ENCODE measurements at regions not wholly inside any gene's neighbourhood (a gene's known extent, or its start where the extent isn't known, plus 50 kb on each side); places are given as distances from the start of the nearest gene placed in this dataset.
"Not testable (repeated sequence)": the region's sequence is repeated elsewhere in the genome, so short reads cannot be mapped to it uniquely, and the experiment has no call there.

- H3K9me3 ChIP-seq (ENCODE audit: low read length); H3K27me3 ChIP-seq (ENCODE audit: control insufficient read depth in 1 of 2, insufficient read depth in 2 of 2, low read length in 2 of 2); H3K4me2 ChIP-seq (ENCODE audit: low read depth, low read length); in situ Hi-C loops (cut with HindIII; ENCODE audit: extremely low pct_ligation_motif_present, low pct_unique_long_range_greater_than_20kb); CTCF ChIA-PET (ENCODE audit: low intra/inter-chr PET ratio, low total read pairs); H3K9ac ChIP-seq (ENCODE audit: insufficient read depth, low read depth, low read length); FAIRE-seq; H4K20me1 ChIP-seq (ENCODE audit: insufficient read depth, low read length); DNase-seq (ENCODE audit: low spot score); intact Hi-C loops (cut with micrococcal nuclease; ENCODE audit: unreplicated experiment); POLR2A ChIA-PET; H3K4me1 ChIP-seq (ENCODE audit: insufficient read depth, low read length); H2AFZ ChIP-seq (ENCODE audit: low read length); BruUV-seq (replicated peaks); H3K79me2 ChIP-seq (ENCODE audit: insufficient read depth, low read length); H3K36me3 ChIP-seq (replicated peaks in 1 of 2; ENCODE audit: control insufficient read depth in 1 of 2, insufficient read depth in 2 of 2, low read length in 2 of 2); H3K27ac ChIP-seq (ENCODE audit: extremely low read length, insufficient read depth, low read length); ATAC-seq; H3K4me3 ChIP-seq (replicated peaks in 1 of 3; ENCODE audit: insufficient read depth in 1 of 3, low read depth in 2 of 3, low read length in 3 of 3): not testable (repeated sequence)
- 78% methylated on average over 21 of the region's 35 CpGs for WGBS (ENCODE audit: low lambda C conversion rate)
Measured at GRCh38 chr14:105769061-105769730, 242.8 kb downstream of the TMEM121 start.

DNA sequence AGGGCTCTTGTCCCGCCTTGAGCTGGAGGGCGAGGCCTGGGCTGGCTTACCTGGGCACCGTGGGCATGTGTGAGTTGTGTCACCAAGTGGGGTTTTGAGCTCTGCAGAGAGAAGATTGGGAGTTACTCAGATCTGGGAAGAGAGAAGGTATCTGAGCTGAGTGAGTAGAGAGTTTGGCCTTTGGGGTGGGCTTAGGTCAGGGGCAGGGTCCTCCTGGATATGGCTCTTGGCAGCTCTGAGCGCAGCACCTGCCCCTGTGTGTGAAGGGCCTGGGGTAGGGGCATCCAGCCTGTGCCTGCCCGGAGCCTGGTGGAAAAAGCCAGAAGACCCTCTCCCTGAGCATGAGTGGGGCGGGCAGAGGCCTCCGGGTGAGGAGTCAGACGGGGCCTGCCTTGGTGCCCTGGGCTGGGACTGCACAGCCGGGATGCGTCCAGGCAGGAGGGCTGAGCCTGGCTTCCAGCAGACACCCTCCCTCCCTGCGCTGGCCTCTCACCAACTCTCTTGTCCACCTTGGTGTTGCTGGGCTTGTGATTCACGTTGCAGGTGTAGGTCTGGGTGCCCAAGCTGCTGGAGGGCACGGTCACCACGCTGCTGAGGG lies 244.3 kb downstream of the TMEM121 start:
- H2AFZ ChIP-seq (ENCODE audit: low read length); H4K20me1 ChIP-seq (ENCODE audit: insufficient read depth, low read length); H3K4me3 ChIP-seq (replicated peaks in 1 of 3; ENCODE audit: insufficient read depth in 1 of 3, low read depth in 2 of 3, low read length in 3 of 3); POLR2A ChIA-PET; H3K27me3 ChIP-seq (ENCODE audit: control insufficient read depth in 1 of 2, insufficient read depth in 2 of 2, low read length in 2 of 2); H3K9me3 ChIP-seq (ENCODE audit: low read length); intact Hi-C loops (cut with micrococcal nuclease; ENCODE audit: unreplicated experiment); H3K4me1 ChIP-seq (ENCODE audit: insufficient read depth, low read length); DNase-seq (ENCODE audit: low spot score); ATAC-seq; H3K4me2 ChIP-seq (ENCODE audit: low read depth, low read length); H3K36me3 ChIP-seq (replicated peaks in 1 of 2; ENCODE audit: control insufficient read depth in 1 of 2, insufficient read depth in 2 of 2, low read length in 2 of 2); in situ Hi-C loops (cut with HindIII; ENCODE audit: extremely low pct_ligation_motif_present, low pct_unique_long_range_greater_than_20kb); BruUV-seq (replicated peaks); H3K79me2 ChIP-seq (ENCODE audit: insufficient read depth, low read length); FAIRE-seq; H3K27ac ChIP-seq (ENCODE audit: extremely low read length, insufficient read depth, low read length); CTCF ChIA-PET (ENCODE audit: low intra/inter-chr PET ratio, low total read pairs); H3K9ac ChIP-seq (ENCODE audit: insufficient read depth, low read depth, low read length): not testable (repeated sequence)
- 31% methylated on average over 5 of the region's 14 CpGs for WGBS (ENCODE audit: low lambda C conversion rate)

DNA sequence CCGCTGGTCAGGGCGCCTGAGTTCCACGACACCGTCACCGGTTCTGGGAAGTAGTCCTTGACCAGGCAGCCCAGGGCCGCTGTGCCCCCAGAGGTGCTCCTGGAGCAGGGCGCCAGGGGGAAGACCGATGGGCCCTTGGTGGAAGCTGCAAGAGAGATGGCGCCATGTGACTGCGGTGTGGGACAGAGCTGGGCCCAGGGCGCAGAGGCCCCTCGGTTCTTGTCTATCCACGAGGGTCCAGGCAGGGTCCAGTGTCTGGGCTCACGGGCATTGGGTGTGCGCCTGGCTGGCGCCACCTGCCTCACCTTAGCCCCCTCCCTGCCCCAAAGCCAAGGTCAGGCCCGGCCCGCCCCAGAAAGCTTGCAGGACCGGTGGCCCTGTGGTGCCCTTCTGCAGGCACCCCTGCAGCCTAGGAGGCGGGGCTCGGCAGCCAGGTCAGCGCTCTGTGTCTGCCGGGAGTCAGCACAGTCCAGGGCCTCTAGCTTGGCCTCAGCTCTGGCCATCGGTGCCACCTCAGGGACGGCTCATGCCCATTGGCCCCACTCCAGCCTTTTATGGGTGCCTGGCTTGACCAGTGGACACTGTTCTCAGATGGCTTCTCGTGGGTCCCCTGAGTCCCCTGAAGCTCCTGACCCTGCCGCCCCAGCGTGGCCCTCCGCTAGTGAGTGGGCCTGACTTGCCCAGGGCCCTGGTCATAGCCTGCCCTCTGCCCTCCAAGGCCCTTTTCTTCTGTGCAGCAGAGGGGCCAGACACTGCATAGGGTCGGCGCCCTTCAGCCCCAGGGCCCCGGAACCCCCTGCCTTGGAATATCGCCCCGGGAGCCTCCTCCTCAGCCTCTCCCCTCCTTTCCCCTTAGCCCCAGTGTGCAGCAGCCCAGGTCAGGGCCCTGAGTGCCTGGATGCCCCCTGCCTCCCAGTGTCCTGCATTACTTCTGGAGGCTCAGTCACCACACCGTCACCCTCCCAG lies 245.2 kb downstream of the TMEM121 start:
- H3K27me3 ChIP-seq (ENCODE audit: control insufficient read depth in 1 of 2, insufficient read depth in 2 of 2, low read length in 2 of 2); POLR2A ChIA-PET; H2AFZ ChIP-seq (ENCODE audit: low read length); intact Hi-C loops (cut with micrococcal nuclease; ENCODE audit: unreplicated experiment); H3K9me3 ChIP-seq (ENCODE audit: low read length); H3K36me3 ChIP-seq (replicated peaks in 1 of 2; ENCODE audit: control insufficient read depth in 1 of 2, insufficient read depth in 2 of 2, low read length in 2 of 2); CTCF ChIA-PET (ENCODE audit: low intra/inter-chr PET ratio, low total read pairs); in situ Hi-C loops (cut with HindIII; ENCODE audit: extremely low pct_ligation_motif_present, low pct_unique_long_range_greater_than_20kb); H3K4me3 ChIP-seq (replicated peaks in 1 of 3; ENCODE audit: insufficient read depth in 1 of 3, low read depth in 2 of 3, low read length in 3 of 3); H4K20me1 ChIP-seq (ENCODE audit: insufficient read depth, low read length); H3K9ac ChIP-seq (ENCODE audit: insufficient read depth, low read depth, low read length); DNase-seq (ENCODE audit: low spot score); H3K4me2 ChIP-seq (ENCODE audit: low read depth, low read length); BruUV-seq (replicated peaks); H3K4me1 ChIP-seq (ENCODE audit: insufficient read depth, low read length); FAIRE-seq; ATAC-seq; H3K79me2 ChIP-seq (ENCODE audit: insufficient read depth, low read length); H3K27ac ChIP-seq (ENCODE audit: extremely low read length, insufficient read depth, low read length): not testable (repeated sequence)
- WGBS (ENCODE audit: low lambda C conversion rate) = 33% methylated on average over 4 of the region's 35 CpGs

GRCh38 chr14:105772710-105773250 lies 246.4 kb downstream of the TMEM121 start:
- ATAC-seq; intact Hi-C loops (cut with micrococcal nuclease; ENCODE audit: unreplicated experiment); H3K4me2 ChIP-seq (ENCODE audit: low read depth, low read length); H2AFZ ChIP-seq (ENCODE audit: low read length); H3K4me3 ChIP-seq (replicated peaks in 1 of 3; ENCODE audit: insufficient read depth in 1 of 3, low read depth in 2 of 3, low read length in 3 of 3); FAIRE-seq; H3K27ac ChIP-seq (ENCODE audit: extremely low read length, insufficient read depth, low read length); POLR2A ChIA-PET; BruUV-seq (replicated peaks); H4K20me1 ChIP-seq (ENCODE audit: insufficient read depth, low read length); H3K79me2 ChIP-seq (ENCODE audit: insufficient read depth, low read length); H3K9ac ChIP-seq (ENCODE audit: insufficient read depth, low read depth, low read length); in situ Hi-C loops (cut with HindIII; ENCODE audit: extremely low pct_ligation_motif_present, low pct_unique_long_range_greater_than_20kb); H3K4me1 ChIP-seq (ENCODE audit: insufficient read depth, low read length); CTCF ChIA-PET (ENCODE audit: low intra/inter-chr PET ratio, low total read pairs); H3K36me3 ChIP-seq (replicated peaks in 1 of 2; ENCODE audit: control insufficient read depth in 1 of 2, insufficient read depth in 2 of 2, low read length in 2 of 2); DNase-seq (ENCODE audit: low spot score); H3K27me3 ChIP-seq (ENCODE audit: control insufficient read depth in 1 of 2, insufficient read depth in 2 of 2, low read length in 2 of 2); H3K9me3 ChIP-seq (ENCODE audit: low read length): not testable (repeated sequence)
- WGBS (ENCODE audit: low lambda C conversion rate) = 0% methylated on average over 5 of the region's 11 CpGs

Data from HepG2 (cell line).